ENCODE measurements at regions not wholly inside any gene's neighbourhood (a gene's known extent, or its start where the extent isn't known, plus 50 kb on each side); places are given as distances from the start of the nearest gene placed in this dataset.

- Histone ChIP-seq H3K9me3 (ENCODE audit: control insufficient read depth, low read length) (no peaks in the 10 kb centered on the region), H3K4me3 (ENCODE audit: low read length in 2 of 2) (no peak overlapping the region), H3K4me1 (ENCODE audit: control insufficient read depth in 1 of 2, insufficient read depth in 2 of 2, low read length in 2 of 2) (no peaks in the 10 kb centered on the region), H3K27me3 (ENCODE audit: control insufficient read depth in 1 of 2, insufficient read depth in 2 of 2, low read length in 1 of 2) (no peaks in the 10 kb centered on the region), H3K27ac (ENCODE audit: low read depth in 1 of 2, low read length in 2 of 2) (no peak overlapping the region), H3K36me3 (ENCODE audit: control insufficient read depth in 1 of 2, insufficient read depth in 2 of 2, low read length in 1 of 2) (no peaks in the 10 kb centered on the region)
- intact Hi-C loops (cut with DNase I): no loop called here
- ATAC-seq (ENCODE audit: low FRiP score): no peak
- WGBS, 2 donors: 86 to 87% methylated on average over 11 of the region's 11 CpGs
- no peak for DNase-seq
Measured at GRCh38 chr10:18960466-18961079, 88.0 kb upstream of the MALRD1 start.

GRCh38 chr10:18968159-18968558, 80.4 kb upstream of the MALRD1 start:
- intact Hi-C loops (cut with DNase I): no loop called here

DNA sequence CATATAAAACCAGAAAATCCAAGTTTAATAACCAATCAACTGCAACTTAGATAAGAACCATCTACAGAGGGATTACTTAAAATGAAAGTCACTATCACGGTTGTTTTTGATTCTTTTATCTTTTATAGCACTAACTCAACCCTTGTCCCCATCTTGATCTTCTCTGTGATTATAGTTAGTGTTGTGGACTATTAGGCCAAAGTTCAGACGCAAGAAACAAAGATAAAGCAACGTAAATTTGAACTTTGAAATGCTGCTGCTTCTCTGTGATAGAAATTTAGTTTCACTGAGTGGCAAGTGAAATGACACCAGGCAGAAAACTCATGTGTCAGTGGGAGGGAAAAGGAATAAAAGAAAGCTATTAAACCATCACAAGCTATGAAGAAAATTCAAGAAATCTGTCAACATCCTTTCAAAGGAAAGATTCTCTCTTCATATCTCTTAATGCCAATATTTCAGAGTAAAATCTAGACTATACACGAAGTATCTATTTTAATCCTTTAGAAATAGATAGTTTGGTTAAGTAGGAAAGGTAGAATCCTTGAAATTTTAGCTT, 71.8 kb upstream of the MALRD1 start:
- DNase-seq: no peak
- 71 to 77% methylated on average over 4 of the region's 4 CpGs for WGBS, 2 donors
- Histone ChIP-seq H3K4me1 (ENCODE audit: control insufficient read depth in 1 of 2, insufficient read depth in 2 of 2, low read length in 2 of 2) (no peaks in the 10 kb centered on the region), H3K9me3 (ENCODE audit: control insufficient read depth, low read length) (no peaks in the 10 kb centered on the region), H3K27ac (ENCODE audit: low read depth in 1 of 2, low read length in 2 of 2) (no peak overlapping the region), H3K36me3 (ENCODE audit: control insufficient read depth in 1 of 2, insufficient read depth in 2 of 2, low read length in 1 of 2) (no peaks in the 10 kb centered on the region), H3K4me3 (ENCODE audit: low read length in 2 of 2) (no peak overlapping the region), H3K27me3 (ENCODE audit: control insufficient read depth in 1 of 2, insufficient read depth in 2 of 2, low read length in 1 of 2) (no peaks in the 10 kb centered on the region)
- intact Hi-C loops (cut with DNase I): no loop called here
- ATAC-seq (ENCODE audit: low FRiP score): no peak

More at GRCh38 chr10:18968159-18968558, 80.4 kb upstream of the MALRD1 start:
- DNase-seq (no peak), ATAC-seq (ENCODE audit: low FRiP score) (no peak)
- H3K27ac ChIP-seq (ENCODE audit: low read depth in 1 of 2, low read length in 2 of 2): no peak overlapping the region
- 73 to 75% methylated on average over 1 of the region's 1 CpG for WGBS, 2 donors
- H3K4me1 ChIP-seq (ENCODE audit: control insufficient read depth in 1 of 2, insufficient read depth in 2 of 2, low read length in 2 of 2): no peaks in the 10 kb centered on the region
- H3K4me3 ChIP-seq (ENCODE audit: low read length in 2 of 2): no peak overlapping the region
- H3K9me3 ChIP-seq (ENCODE audit: control insufficient read depth, low read length): no peaks in the 10 kb centered on the region
- H3K36me3 ChIP-seq (ENCODE audit: control insufficient read depth in 1 of 2, insufficient read depth in 2 of 2, low read length in 1 of 2): no peaks in the 10 kb centered on the region
- no peaks in the 10 kb centered on the region for H3K27me3 ChIP-seq (ENCODE audit: control insufficient read depth in 1 of 2, insufficient read depth in 2 of 2, low read length in 1 of 2)

- no peak for ATAC-seq (ENCODE audit: low FRiP score)
- intact Hi-C loops (cut with DNase I): no loop called here
- WGBS, 2 donors: 47 to 49% methylated on average over 4 of the region's 4 CpGs
- Histone ChIP-seq H3K27ac (ENCODE audit: low read depth in 1 of 2, low read length in 2 of 2) (no peak overlapping the region), H3K36me3 (ENCODE audit: control insufficient read depth in 1 of 2, insufficient read depth in 2 of 2, low read length in 1 of 2) (no peaks in the 10 kb centered on the region), H3K27me3 (ENCODE audit: control insufficient read depth in 1 of 2, insufficient read depth in 2 of 2, low read length in 1 of 2) (no peaks in the 10 kb centered on the region), H3K4me3 (ENCODE audit: low read length in 2 of 2) (no peak overlapping the region), H3K4me1 (ENCODE audit: control insufficient read depth in 1 of 2, insufficient read depth in 2 of 2, low read length in 2 of 2) (no peaks in the 10 kb centered on the region), H3K9me3 (ENCODE audit: control insufficient read depth, low read length) (no peaks in the 10 kb centered on the region)
- no peak for DNase-seq
Measured at GRCh38 chr10:18980089-18980629, 68.4 kb upstream of the MALRD1 start.

DNA sequence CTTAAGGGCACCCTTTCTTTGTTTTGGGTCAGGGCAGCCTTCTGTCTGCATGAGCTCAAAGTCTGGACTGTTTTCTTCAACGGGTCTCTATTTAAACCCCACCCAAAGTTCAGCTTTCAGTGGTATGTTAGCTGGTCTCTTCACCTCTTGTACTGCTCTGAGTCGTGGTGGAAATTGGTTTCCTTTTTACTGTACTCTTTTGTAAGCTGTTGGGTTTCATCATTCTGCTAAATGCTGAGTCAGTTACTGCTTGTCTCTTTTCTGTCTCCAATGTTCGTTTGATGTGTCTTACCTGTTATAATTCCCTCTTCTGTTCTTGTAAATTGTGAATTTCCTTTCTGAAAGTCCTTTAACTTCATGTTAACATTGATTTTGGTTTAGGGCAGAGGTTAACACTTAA, 64.1 kb upstream of the MALRD1 start:
- Histone ChIP-seq H3K36me3 (ENCODE audit: control insufficient read depth in 1 of 2, insufficient read depth in 2 of 2, low read length in 1 of 2) (no peaks in the 10 kb centered on the region), H3K27me3 (ENCODE audit: control insufficient read depth in 1 of 2, insufficient read depth in 2 of 2, low read length in 1 of 2) (no peaks in the 10 kb centered on the region), H3K9me3 (ENCODE audit: control insufficient read depth, low read length) (peaks cover 2% of the 10 kb centered on the region), H3K27ac (ENCODE audit: low read depth in 1 of 2, low read length in 2 of 2) (no peak overlapping the region), H3K4me1 (ENCODE audit: control insufficient read depth in 1 of 2, insufficient read depth in 2 of 2, low read length in 2 of 2) (no peaks in the 10 kb centered on the region), H3K4me3 (ENCODE audit: low read length in 2 of 2) (no peak overlapping the region)
- WGBS, 2 donors: 50 to 51% methylated on average over 3 of the region's 3 CpGs
- intact Hi-C loops (cut with DNase I): no loop called here
- DNase-seq (no peak), ATAC-seq (ENCODE audit: low FRiP score) (no peak)

DNA sequence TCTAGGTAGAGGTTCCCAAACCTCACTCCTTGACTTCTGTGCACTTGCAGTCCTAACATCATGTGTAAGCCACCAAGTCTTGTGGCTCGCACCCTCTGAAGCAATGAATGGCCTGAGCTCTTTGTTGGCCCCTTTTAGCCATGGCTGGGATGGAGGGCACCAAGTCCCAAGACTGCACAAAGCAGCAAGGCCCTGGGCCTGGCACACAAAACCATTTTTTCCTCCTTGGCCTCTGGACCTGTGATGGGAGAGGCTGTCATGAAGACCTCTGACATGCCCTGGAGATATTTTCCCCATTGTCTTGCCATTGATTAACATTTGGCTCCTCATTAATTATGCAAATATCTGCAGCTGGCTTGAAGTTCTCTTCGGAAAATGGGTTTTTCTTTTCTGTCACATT, 60.3 kb upstream of the MALRD1 start:
- 80 to 84% methylated on average over 2 of the region's 2 CpGs for WGBS, 2 donors
- Histone ChIP-seq H3K27ac (ENCODE audit: low read depth in 1 of 2, low read length in 2 of 2) (no peak overlapping the region), H3K27me3 (ENCODE audit: control insufficient read depth in 1 of 2, insufficient read depth in 2 of 2, low read length in 1 of 2) (no peaks in the 10 kb centered on the region), H3K4me1 (ENCODE audit: control insufficient read depth in 1 of 2, insufficient read depth in 2 of 2, low read length in 2 of 2) (no peaks in the 10 kb centered on the region), H3K9me3 (ENCODE audit: control insufficient read depth, low read length) (peaks cover 4% of the 10 kb centered on the region), H3K36me3 (ENCODE audit: control insufficient read depth in 1 of 2, insufficient read depth in 2 of 2, low read length in 1 of 2) (no peaks in the 10 kb centered on the region), H3K4me3 (ENCODE audit: low read length in 2 of 2) (no peak overlapping the region)
- peak; percentile 11 for ATAC-seq (ENCODE audit: low FRiP score)
- no peak for DNase-seq
- intact Hi-C loops (cut with DNase I): no loop called here

All from aorta (tissue), 5 donors.